Neuronal stem cell (in vitro differentiated cells): ENCODE measurements at regions not wholly inside any gene's neighbourhood (a gene's known extent, or its start where the extent isn't known, plus 50 kb on each side); places are given as distances from the start of the nearest gene placed in this dataset.

Experiments used
- DNase-seq: peaks from one replicate; pipeline ENCODE4 v3.0.0-alpha.2; 2013; ENCODE audit warnings: low spot score
- H2AFZ ChIP-seq: one replicate; pipeline ENCODE4 v1.6.1; 2013; ENCODE audit warnings: mild to moderate bottlenecking, low read length, inconsistent platforms
- H2AK5ac ChIP-seq: 2 replicates; pipeline ENCODE4 v1.6.1; 2013; ENCODE audit warnings: low read depth, mild to moderate bottlenecking, inconsistent platforms, low read length, moderate library complexity, mixed read lengths
- H2BK120ac ChIP-seq: 2 replicates; pipeline ENCODE4 v1.6.1; 2013; ENCODE audit warnings: low read depth, mild to moderate bottlenecking, inconsistent platforms, low read length, moderate library complexity, mixed read lengths
- H2BK12ac ChIP-seq: one replicate; pipeline ENCODE4 v1.6.1; 2013; ENCODE audit warnings: low read length, inconsistent platforms
- H2BK15ac ChIP-seq: 2 replicates; pipeline ENCODE4 v1.6.1; 2013; ENCODE audit warnings: mild to moderate bottlenecking, low read length, inconsistent platforms, mixed read lengths
- H2BK5ac ChIP-seq: one replicate; pipeline ENCODE4 v1.6.1; 2013; ENCODE audit warnings: inconsistent platforms, mild to moderate bottlenecking, low read length, moderate library complexity
- H3K14ac ChIP-seq: one replicate; pipeline ENCODE4 v1.6.1; 2013; ENCODE audit warnings: low read length, inconsistent platforms
- H3K18ac ChIP-seq: 2 replicates; pipeline ENCODE4 v1.6.1; 2013; ENCODE audit warnings: low read length, inconsistent platforms
- H3K23ac ChIP-seq: 2 replicates; pipeline ENCODE4 v1.6.1; 2013; ENCODE audit warnings: low read depth, mild to moderate bottlenecking, mixed read lengths, low read length, inconsistent platforms; ENCODE audit not compliant: poor library complexity
- H3K27ac ChIP-seq: replicated peaks from 3 replicates; pipeline ENCODE4 v1.5.1; 2013; ENCODE audit warnings: low read length, inconsistent platforms
- H3K27me3 ChIP-seq, 3 experiments: 2 replicates each; pipeline ENCODE4 v1.6.1; 2013; ENCODE audit warnings: low read length in 3 of 3, mild to moderate bottlenecking in 2 of 3, inconsistent platforms in 1 of 3, low read depth in 1 of 3, mixed read lengths in 1 of 3, moderate library complexity in 1 of 3; ENCODE audit not compliant: control insufficient read depth in 3 of 3, insufficient read depth in 3 of 3
- H3K36me3 ChIP-seq, 2 donors: replicated peaks in 1 of 2; 2 replicates each; pipeline ENCODE4 v1.6.1; 2013; ENCODE audit warnings: low read length in 2 of 2; ENCODE audit not compliant: control insufficient read depth in 2 of 2, insufficient read depth in 2 of 2
- H3K4ac ChIP-seq: 2 replicates; pipeline ENCODE4 v1.6.1; 2013; ENCODE audit warnings: inconsistent platforms, mild to moderate bottlenecking, low read length, moderate library complexity
- H3K4me1 ChIP-seq, 2 donors: 1 replicate in 1 of 2; 2 replicates in 1 of 2; pipeline ENCODE4 v1.6.1; 2013; ENCODE audit warnings: low read length in 2 of 2, low read depth in 1 of 2; ENCODE audit not compliant: control insufficient read depth in 2 of 2, insufficient read depth in 1 of 2
- H3K4me2 ChIP-seq: one replicate; pipeline ENCODE4 v1.6.1; 2013; ENCODE audit warnings: mild to moderate bottlenecking, low read length, inconsistent platforms; ENCODE audit not compliant: insufficient read depth, poor library complexity, severe bottlenecking
- H3K4me3 ChIP-seq, 2 donors: 2 replicates each; pipeline ENCODE4 v1.5.1; 2013; ENCODE audit warnings: low read length in 2 of 2, mild to moderate bottlenecking in 2 of 2, inconsistent platforms in 1 of 2, moderate library complexity in 1 of 2
- H3K79me1 ChIP-seq: one replicate; pipeline ENCODE4 v1.6.1; 2013; ENCODE audit warnings: low read depth, mild to moderate bottlenecking, inconsistent platforms, low read length, moderate library complexity
- H3K9ac ChIP-seq: one replicate; pipeline ENCODE4 v1.6.1; 2013; ENCODE audit warnings: mild to moderate bottlenecking, low read depth, low read length, inconsistent platforms; ENCODE audit not compliant: poor library complexity
- H3K9me3 ChIP-seq, 2 donors: replicated peaks in 1 of 2; 2 replicates each; pipeline versions ENCODE3 to v1.6.1; 2013; ENCODE audit warnings: low read length in 2 of 2, mild to moderate bottlenecking in 2 of 2, inconsistent platforms in 1 of 2, low read depth in 1 of 2, mixed read lengths in 1 of 2, moderate library complexity in 1 of 2; ENCODE audit not compliant: control insufficient read depth in 2 of 2, insufficient read depth in 1 of 2
- H4K8ac ChIP-seq: one replicate; pipeline ENCODE4 v1.6.1; 2013; ENCODE audit warnings: low read depth, mild to moderate bottlenecking, inconsistent platforms, low read length, moderate library complexity
- H4K91ac ChIP-seq: one replicate; pipeline ENCODE4 v1.6.1; 2013; ENCODE audit warnings: low read length, low read depth, mild to moderate bottlenecking, inconsistent platforms; ENCODE audit not compliant: poor library complexity
- WGBS, 2 donors: extraction: QIAGEN DNeasy Blood & Tissue Kit; methylation state at CpG; one replicate each; pipeline ENCODE4 v1.1.7; 2013; ENCODE audit warnings: missing lambda C conversion rate in 2 of 2, mixed read lengths in 1 of 2; ENCODE audit not compliant: insufficient read length in 2 of 2, insufficient replicate concordance in 1 of 2; ENCODE audit errors: extremely low coverage in 2 of 2; 5-methylcytosine and 5-hydroxymethylcytosine counted together

DNA sequence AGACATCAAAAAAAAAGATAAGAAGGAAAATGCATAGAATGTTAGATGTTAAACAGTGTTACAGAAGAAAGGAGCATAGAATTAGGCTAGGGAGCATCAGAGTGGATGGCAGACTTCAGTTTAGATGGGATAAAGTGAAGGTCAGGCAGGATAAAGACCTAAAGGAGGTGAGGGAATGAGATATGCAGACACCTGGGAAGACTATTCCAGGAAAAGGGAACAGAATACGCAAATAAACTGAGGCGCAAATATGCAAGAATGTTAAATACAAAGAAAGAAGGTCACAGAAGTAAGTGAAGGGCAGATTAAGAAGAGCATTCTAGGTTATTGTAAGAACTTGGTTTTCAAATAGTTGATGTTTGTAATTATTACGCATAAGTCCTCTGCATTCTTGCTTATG lies 116.3 kb upstream of the REG3A start:
- H2BK12ac ChIP-seq, result no peak overlapping the region
- H3K4ac ChIP-seq, result no peak overlapping the region
- no peak overlapping the region for H3K23ac ChIP-seq
- no peak overlapping the region for H3K4me3 ChIP-seq
- no peak overlapping the region for H4K8ac ChIP-seq
- H3K4me2 ChIP-seq, result no peak overlapping the region
- H3K9ac ChIP-seq, result no peak overlapping the region
- H3K36me3 ChIP-seq, result no peaks in the 10 kb centered on the region
- H3K27ac ChIP-seq, result no peak overlapping the region
- no peaks in the 10 kb centered on the region for H3K79me1 ChIP-seq
- no peak for DNase-seq
- no peak overlapping the region for H2BK5ac ChIP-seq
- H2AK5ac ChIP-seq, result no peak overlapping the region
- no peak overlapping the region for H3K18ac ChIP-seq
- no peak overlapping the region for H2BK15ac ChIP-seq
- no peak overlapping the region for H2AFZ ChIP-seq
- no peaks in the 10 kb centered on the region for H3K9me3 ChIP-seq
- no peaks in the 10 kb centered on the region for H3K4me1 ChIP-seq
- H3K14ac ChIP-seq, result no peak overlapping the region
- no peaks in the 10 kb centered on the region for H3K27me3 ChIP-seq
- no CpG with 5 or more reads among the region's 3 CpGs for WGBS, 2 donors
- H4K91ac ChIP-seq, result no peak overlapping the region
- no peak overlapping the region for H2BK120ac ChIP-seq

GRCh38 chr2:79275197-79275596 lies 115.6 kb upstream of the REG3A start:
- Histone ChIP-seq H3K4me1 (no peaks in the 10 kb centered on the region), H3K14ac (no peak overlapping the region), H3K4me2 (no peak overlapping the region), H3K4me3 (no peak overlapping the region), H3K18ac (no peak overlapping the region), H3K4ac (no peak overlapping the region), H3K9ac (no peak overlapping the region), H3K27me3 (no peaks in the 10 kb centered on the region), H2AK5ac (no peak overlapping the region), H2BK15ac (no peak overlapping the region), H3K27ac (no peak overlapping the region), H2BK5ac (no peak overlapping the region), H2AFZ (no peak overlapping the region), H3K79me1 (no peaks in the 10 kb centered on the region), H4K91ac (no peak overlapping the region), H2BK120ac (no peak overlapping the region), H2BK12ac (no peak overlapping the region), H4K8ac (no peak overlapping the region), H3K9me3 (no peaks in the 10 kb centered on the region), H3K23ac (no peak overlapping the region), H3K36me3 (no peaks in the 10 kb centered on the region)
- WGBS, 2 donors, result no CpG with 5 or more reads among the region's 2 CpGs
- no peak for DNase-seq

DNA sequence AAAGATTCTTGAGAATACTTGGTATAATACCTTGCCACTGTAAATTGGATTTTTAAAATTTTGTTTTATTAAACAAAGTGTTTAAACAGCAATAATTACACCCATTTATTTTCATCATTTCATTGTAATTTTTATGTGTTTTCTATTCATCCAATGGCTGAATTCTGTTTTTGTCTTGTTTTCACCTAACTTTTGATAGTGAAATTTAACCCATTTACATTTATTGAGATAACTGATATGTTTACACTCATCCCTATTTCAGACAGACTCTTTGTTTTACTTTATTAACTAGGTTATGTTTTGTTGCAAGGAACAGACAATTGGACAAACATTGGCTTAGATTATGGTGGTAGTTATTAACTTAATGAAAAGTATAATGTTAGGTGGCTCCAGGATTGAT lies 113.1 kb upstream of the REG3A start:
- Histone ChIP-seq H3K36me3 (no peaks in the 10 kb centered on the region), H3K4me3 (no peak overlapping the region), H3K27ac (no peak overlapping the region), H4K91ac (no peak overlapping the region), H2BK12ac (no peak overlapping the region), H2AK5ac (no peak overlapping the region), H3K18ac (no peak overlapping the region), H2AFZ (no peak overlapping the region), H3K9me3 (no peaks in the 10 kb centered on the region), H2BK5ac (no peak overlapping the region), H3K27me3 (no peaks in the 10 kb centered on the region), H3K4me1 (no peaks in the 10 kb centered on the region), H4K8ac (no peak overlapping the region), H3K14ac (no peak overlapping the region), H2BK120ac (no peak overlapping the region), H2BK15ac (no peak overlapping the region), H3K9ac (no peak overlapping the region), H3K23ac (no peak overlapping the region), H3K79me1 (no peaks in the 10 kb centered on the region), H3K4ac (no peak overlapping the region), H3K4me2 (no peak overlapping the region)
- no peak for DNase-seq

- no peaks in the 10 kb centered on the region for H3K9me3 ChIP-seq
- H4K8ac ChIP-seq, result no peak overlapping the region
- no peaks in the 10 kb centered on the region for H3K36me3 ChIP-seq
- no peak overlapping the region for H3K4ac ChIP-seq
- no peak overlapping the region for H3K4me2 ChIP-seq
- no peak overlapping the region for H2AFZ ChIP-seq
- H3K14ac ChIP-seq, result no peak overlapping the region
- H3K23ac ChIP-seq, result no peak overlapping the region
- no peaks in the 10 kb centered on the region for H3K27me3 ChIP-seq
- no peak overlapping the region for H2BK5ac ChIP-seq
- H3K79me1 ChIP-seq, result no peaks in the 10 kb centered on the region
- no peak overlapping the region for H3K27ac ChIP-seq
- H2BK15ac ChIP-seq, result no peak overlapping the region
- no peak overlapping the region for H3K18ac ChIP-seq
- H4K91ac ChIP-seq, result no peak overlapping the region
- no peak overlapping the region for H3K9ac ChIP-seq
- no CpG with 5 or more reads among the region's 3 CpGs for WGBS, 2 donors
- no peak overlapping the region for H2AK5ac ChIP-seq
- H3K4me1 ChIP-seq, result no peaks in the 10 kb centered on the region
- no peak overlapping the region for H2BK12ac ChIP-seq
- no peak overlapping the region for H3K4me3 ChIP-seq
- no peak for DNase-seq
- no peak overlapping the region for H2BK120ac ChIP-seq
Observed at GRCh38 chr2:79271456-79271855, 111.9 kb upstream of the REG3A start.
